Spleen (tissue), 11 donors: ENCODE measurements at regions not wholly inside any gene's neighbourhood (a gene's known extent, or its start where the extent isn't known, plus 50 kb on each side); places are given as distances from the start of the nearest gene placed in this dataset.
"Not testable (repeated sequence)": the region's sequence is repeated elsewhere in the genome, so short reads cannot be mapped to it uniquely, and the experiment has no call there.

ENCODE experiments used
- DNase-seq: peaks from one replicate; pipeline ENCODE4 v3.0.0-alpha.2; 2020
- H3K27ac ChIP-seq, 8 donors: fragments of 200-600 bp; sonication (generic) in 7 of 8; 1 replicate in 4 of 8; 2 replicates in 4 of 8; pipeline versions ENCODE4 v1.5.0 to v1.8.0; 2016 to 2021; ENCODE audit warnings: inconsistent platforms in 4 of 8, mild to moderate bottlenecking in 4 of 8, moderate library complexity in 1 of 8
- H3K27me3 ChIP-seq, 7 donors: fragments of 200-600 bp; sonication (generic) in 6 of 7; replicated peaks in 1 of 7; 1 replicate in 4 of 7; 2 replicates in 3 of 7; pipeline versions ENCODE4 v1.5.0 to v1.8.0; 2016 to 2021; ENCODE audit warnings: inconsistent platforms in 3 of 7, mild to moderate bottlenecking in 1 of 7
- H3K36me3 ChIP-seq, 6 donors: fragments of 200-600 bp; sonication (generic) in 5 of 6; 1 replicate in 4 of 6; 2 replicates in 2 of 6; pipeline versions ENCODE4 v1.5.0 to v1.8.0; 2016 to 2021; ENCODE audit warnings: inconsistent platforms in 2 of 6
- H3K4me1 ChIP-seq, 6 donors: fragments of 200-600 bp; sonication (generic) in 5 of 6; 1 replicate in 3 of 6; 2 replicates in 3 of 6; pipeline versions ENCODE4 v1.5.0 to v1.8.0; 2016 to 2021; ENCODE audit warnings: inconsistent platforms in 3 of 6
- H3K4me3 ChIP-seq, 8 donors: fragments of 200-600 bp; sonication (generic) in 7 of 8; 1 replicate in 4 of 8; 2 replicates in 4 of 8; pipeline versions ENCODE4 v1.5.0 to v1.8.0; 2016 to 2021; ENCODE audit warnings: inconsistent platforms in 4 of 8, mild to moderate bottlenecking in 4 of 8, moderate library complexity in 2 of 8
- H3K9me3 ChIP-seq, 8 donors: fragments of 200-600 bp; sonication (generic) in 7 of 8; 1 replicate in 4 of 8; 2 replicates in 4 of 8; pipeline versions ENCODE4 v1.5.0 to v1.8.0; 2016 to 2021; ENCODE audit warnings: inconsistent platforms in 4 of 8
- WGBS, 5 donors: extraction: QIAGEN DNeasy Blood & Tissue Kit in 3 of 5; methylation state at CpG; one replicate each; pipeline versions ENCODE4 v1.1.5 to v1.1.7; 2013 to 2018; 5-methylcytosine and 5-hydroxymethylcytosine counted together
- intact Hi-C: fragments of 100-400 bp; cut with DNase I; formaldehyde crosslinking; loops from one replicate; pipeline ENCODE4 v1.15.0; 2023; ENCODE audit warnings: low total_unique reads
- TF ChIP-seq, protein P1 (sequence below), 11 experiments: fragments of 200-600 bp in 7 of 11; fragments of 450-650 bp in 4 of 11; sonication (generic) in 4 of 11; IDR thresholded peaks in 8 of 11; conservative IDR thresholded peaks in 3 of 11; 1 replicate in 7 of 11; 2 replicates in 4 of 11; pipeline versions ENCODE4 v1.4.0 to v1.8.0; 2016 to 2021; ENCODE audit warnings: antibody characterized with exemption in 11 of 11, inconsistent platforms in 4 of 11, mild to moderate bottlenecking in 1 of 11
- donor health status: healthy with polysubstance abuse.
- donor health status: DM: no; HTN: no; CAD: no; lungs with moderate emphysema.
- donor health status: DM: no; HTN: no; CAD: no.
- donor health status: Bipolar disorder and iron deficiency.
- donor health status: healthy.
- donor health status: DM: no; HTN: no; CAD: no.
- donor health status: DM: yes; HTN: yes; CAD: no.

DNA sequence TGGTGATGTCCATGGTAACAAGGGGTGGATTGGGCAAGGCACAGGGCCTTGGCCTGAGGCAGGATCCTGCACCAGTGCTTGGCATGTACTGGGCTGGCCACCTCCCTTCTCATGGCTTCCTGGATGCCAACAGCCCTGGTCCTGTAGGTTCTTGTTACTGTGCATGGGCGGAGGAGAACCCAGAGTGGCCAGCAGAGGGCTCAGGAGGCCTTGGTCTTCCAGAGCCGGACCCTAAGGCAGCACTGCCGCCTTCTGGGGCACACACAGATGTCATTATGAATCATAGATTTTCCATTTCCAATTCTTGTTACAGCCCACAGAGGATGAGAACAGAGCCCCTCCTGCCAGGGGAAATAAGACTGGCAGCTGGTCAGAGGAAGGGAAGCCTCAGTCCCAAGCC is 122.7 kb downstream of the ZNF267 start:
- H3K4me1 ChIP-seq, H3K9me3 ChIP-seq, H3K36me3 ChIP-seq, H3K4me3 ChIP-seq, intact Hi-C loops, H3K27ac ChIP-seq, H3K27me3 ChIP-seq: not testable (repeated sequence)
- DNase-seq = peak; percentile 27
- TF ChIP-seq, protein P1, sequence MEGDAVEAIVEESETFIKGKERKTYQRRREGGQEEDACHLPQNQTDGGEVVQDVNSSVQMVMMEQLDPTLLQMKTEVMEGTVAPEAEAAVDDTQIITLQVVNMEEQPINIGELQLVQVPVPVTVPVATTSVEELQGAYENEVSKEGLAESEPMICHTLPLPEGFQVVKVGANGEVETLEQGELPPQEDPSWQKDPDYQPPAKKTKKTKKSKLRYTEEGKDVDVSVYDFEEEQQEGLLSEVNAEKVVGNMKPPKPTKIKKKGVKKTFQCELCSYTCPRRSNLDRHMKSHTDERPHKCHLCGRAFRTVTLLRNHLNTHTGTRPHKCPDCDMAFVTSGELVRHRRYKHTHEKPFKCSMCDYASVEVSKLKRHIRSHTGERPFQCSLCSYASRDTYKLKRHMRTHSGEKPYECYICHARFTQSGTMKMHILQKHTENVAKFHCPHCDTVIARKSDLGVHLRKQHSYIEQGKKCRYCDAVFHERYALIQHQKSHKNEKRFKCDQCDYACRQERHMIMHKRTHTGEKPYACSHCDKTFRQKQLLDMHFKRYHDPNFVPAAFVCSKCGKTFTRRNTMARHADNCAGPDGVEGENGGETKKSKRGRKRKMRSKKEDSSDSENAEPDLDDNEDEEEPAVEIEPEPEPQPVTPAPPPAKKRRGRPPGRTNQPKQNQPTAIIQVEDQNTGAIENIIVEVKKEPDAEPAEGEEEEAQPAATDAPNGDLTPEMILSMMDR (IDR thresholded peaks at IDR 0.05 in 8 of 11, conservative IDR thresholded peaks at IDR 0.05 in 3 of 11) = peak in 1 of 11 experiments; percentile 20
- 19 to 34% (median 25%) methylated on average over 3 of the region's 3 CpGs; no CpG with 5 or more reads in 1 of the 5 donors for WGBS, 5 donors

DNA sequence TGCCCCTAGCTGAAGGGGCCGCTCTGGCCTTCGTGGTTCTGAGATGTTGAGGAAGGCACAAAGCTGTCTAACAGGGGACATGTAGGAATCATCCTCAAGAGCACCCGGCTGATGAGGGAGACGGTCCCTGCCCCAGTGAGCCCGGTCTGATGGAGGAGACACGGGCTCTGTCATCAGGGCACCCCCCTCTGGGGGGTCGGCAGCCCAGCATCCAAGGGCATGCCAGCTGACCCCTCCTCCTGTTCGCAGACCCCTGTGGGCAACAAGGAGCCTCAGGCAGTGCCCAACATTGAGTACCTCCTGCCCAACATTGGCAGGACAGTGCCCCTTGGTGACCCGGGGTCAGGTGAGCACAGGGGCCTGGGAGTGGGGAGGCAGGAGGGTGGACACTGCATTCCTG is 128.9 kb downstream of the ZNF267 start:
- H3K27me3 ChIP-seq, H3K4me3 ChIP-seq, H3K4me1 ChIP-seq, intact Hi-C loops, H3K36me3 ChIP-seq, H3K27ac ChIP-seq, DNase-seq: not testable (repeated sequence)
- H3K9me3 ChIP-seq = peaks cover 0 to 21% (median 6%) of the 10 kb centered on the region in 8 donors
- WGBS, 5 donors = 83 to 92% (median 90%) methylated on average over 2 to 9 of the region's 9 CpGs

DNA sequence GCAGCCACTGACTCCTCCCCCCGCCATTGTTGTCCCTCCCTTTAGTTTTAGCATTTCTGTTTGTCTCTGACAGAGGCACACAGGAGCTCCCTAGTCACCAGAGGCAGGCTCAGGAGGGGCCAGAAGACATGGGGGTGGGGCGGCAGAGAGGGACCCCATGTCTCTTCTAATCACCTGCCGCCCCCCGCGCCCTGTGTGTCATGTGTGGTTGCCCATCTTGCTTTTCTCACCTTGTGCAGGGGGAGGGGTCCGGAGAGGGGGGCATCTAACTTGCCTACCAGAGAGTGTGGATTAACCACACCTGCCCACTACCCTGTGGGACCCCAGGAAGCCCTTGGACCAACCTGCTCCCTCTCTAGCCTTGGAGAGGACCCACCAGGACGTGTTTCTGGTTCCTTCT is 130.2 kb downstream of the ZNF267 start:
- H3K36me3 ChIP-seq, intact Hi-C loops, H3K4me1 ChIP-seq, H3K4me3 ChIP-seq, H3K27ac ChIP-seq, H3K27me3 ChIP-seq: not testable (repeated sequence)
- peak; percentile 30 for DNase-seq
- WGBS, 5 donors = 89 to 98% (median 94%) methylated on average over 4 to 5 of the region's 7 CpGs
- H3K9me3 ChIP-seq = peaks cover 0 to 21% (median 6%) of the 10 kb centered on the region in 8 donors

DNA sequence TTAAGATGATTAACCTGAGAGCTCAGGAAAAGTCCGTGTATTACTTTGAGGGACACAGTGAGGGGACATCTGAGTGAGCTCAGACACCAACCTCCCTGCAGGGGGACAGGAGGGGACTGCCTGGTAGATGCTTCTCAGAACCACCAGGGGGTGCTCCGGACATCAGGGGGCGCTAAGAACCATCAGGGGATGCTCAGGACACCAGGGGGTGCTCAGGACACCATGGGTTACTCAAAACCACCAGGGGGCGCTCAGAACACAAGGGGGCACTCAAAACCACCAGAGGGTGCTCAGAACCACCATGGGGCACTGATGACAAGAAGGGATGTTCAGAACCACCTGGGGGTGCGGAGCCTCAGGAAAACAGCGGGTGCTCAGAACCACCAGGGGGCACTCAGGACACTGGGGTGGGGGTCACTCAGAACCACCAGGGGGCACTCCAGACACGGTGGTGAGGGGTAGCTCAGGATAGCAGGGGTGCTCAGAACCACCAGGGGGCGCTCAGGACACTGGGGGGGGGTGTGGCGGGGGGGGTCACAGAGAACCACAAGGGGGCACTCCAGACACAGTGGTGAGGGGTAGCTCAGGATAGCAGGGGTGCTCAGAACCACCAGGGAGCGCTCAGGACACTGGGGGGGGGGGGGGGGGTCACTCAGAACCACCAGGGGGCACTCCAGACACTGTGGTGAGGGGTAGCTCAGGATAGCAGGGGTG is 165.3 kb downstream of the ZNF267 start:
- H3K36me3 ChIP-seq, H3K9me3 ChIP-seq, H3K4me3 ChIP-seq, H3K27ac ChIP-seq, DNase-seq, intact Hi-C loops, H3K4me1 ChIP-seq, H3K27me3 ChIP-seq: not testable (repeated sequence)
- WGBS, 5 donors = 71 to 88% (median 73%) methylated on average over 5 to 9 of the region's 10 CpGs; no CpG with 5 or more reads in 2 of the 5 donors

DNA sequence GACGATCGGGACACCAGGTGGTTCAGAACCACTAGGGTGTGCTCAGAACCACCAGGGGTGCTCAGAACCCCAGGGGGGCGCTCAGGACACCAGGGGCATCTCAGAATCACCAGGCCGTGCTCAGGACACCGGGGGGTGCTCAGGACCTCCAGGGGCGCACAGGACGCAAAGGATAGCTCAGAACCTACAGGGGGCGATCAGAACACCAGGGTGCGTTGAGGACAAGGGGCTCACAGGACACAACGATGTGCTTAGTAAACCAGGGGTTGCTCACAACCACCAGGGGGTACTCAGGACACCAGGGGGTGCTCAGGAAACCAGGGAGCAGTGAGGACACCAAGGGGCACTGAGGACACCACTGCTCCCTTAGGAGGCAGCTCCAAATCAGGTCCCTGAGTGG is 166.3 kb downstream of the ZNF267 start:
- H3K27me3 ChIP-seq, H3K4me3 ChIP-seq, DNase-seq, H3K4me1 ChIP-seq, H3K9me3 ChIP-seq, H3K27ac ChIP-seq, intact Hi-C loops, H3K36me3 ChIP-seq: not testable (repeated sequence)
- no CpG with 5 or more reads among the region's 10 CpGs for WGBS, 5 donors

DNA sequence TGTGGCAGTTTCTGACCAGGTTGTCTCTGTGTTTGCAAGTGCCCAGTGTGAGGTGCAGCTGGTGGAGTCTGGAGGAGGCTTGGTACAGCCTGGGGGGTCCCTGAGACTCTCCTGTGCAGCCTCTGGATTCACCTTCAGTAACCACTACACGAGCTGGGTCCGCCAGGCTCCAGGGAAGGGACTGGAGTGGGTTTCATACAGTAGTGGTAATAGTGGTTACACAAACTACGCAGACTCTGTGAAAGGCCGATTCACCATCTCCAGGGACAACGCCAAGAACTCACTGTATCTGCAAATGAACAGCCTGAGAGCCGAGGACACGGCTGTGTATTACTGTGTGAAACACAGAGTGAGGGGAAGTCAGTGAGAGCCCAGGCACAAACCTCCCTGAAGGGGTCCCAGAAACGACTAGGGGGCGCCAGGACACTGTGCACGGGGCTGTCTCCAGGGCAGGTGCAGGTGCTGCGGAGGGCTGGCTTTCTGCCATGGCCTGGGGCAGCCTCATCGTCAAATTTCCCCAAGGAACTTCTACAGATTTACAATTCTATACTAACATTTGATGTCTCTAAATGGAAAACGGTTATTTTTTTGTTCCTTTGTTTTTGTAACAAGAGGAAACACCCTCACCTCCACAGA is 187.0 kb upstream of the TP53TG3D start:
- intact Hi-C loops, H3K9me3 ChIP-seq, H3K36me3 ChIP-seq, H3K27ac ChIP-seq, H3K4me1 ChIP-seq, H3K27me3 ChIP-seq, H3K4me3 ChIP-seq: not testable (repeated sequence)
- peak; percentile 43 for DNase-seq
- 28 to 37% (median 33%) methylated on average over 11 to 13 of the region's 13 CpGs for WGBS, 5 donors

DNA sequence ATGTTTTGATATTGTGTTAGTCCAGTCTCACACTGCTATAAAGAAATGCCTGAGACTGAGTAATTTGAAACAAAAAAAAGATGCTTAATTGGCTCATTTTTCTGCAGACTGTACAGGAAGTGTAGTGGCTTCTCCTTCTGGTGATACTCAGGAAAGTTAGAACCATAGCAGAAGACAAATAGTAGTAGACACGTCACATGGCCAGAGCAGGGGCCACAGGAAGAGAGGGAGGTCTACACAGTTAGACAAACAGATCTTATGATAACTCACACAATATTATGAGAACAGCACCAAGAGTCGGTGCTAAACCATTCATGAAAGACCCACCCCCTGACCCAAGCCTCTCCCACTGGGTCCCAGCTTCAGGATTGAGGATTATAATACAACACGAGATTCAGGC is 181.5 kb upstream of the TP53TG3D start:
- H3K4me1 ChIP-seq, DNase-seq, H3K27me3 ChIP-seq, H3K36me3 ChIP-seq, intact Hi-C loops, H3K27ac ChIP-seq, H3K9me3 ChIP-seq, H3K4me3 ChIP-seq: not testable (repeated sequence)
- WGBS, 5 donors = no CpG with 5 or more reads among the region's 3 CpGs

DNA sequence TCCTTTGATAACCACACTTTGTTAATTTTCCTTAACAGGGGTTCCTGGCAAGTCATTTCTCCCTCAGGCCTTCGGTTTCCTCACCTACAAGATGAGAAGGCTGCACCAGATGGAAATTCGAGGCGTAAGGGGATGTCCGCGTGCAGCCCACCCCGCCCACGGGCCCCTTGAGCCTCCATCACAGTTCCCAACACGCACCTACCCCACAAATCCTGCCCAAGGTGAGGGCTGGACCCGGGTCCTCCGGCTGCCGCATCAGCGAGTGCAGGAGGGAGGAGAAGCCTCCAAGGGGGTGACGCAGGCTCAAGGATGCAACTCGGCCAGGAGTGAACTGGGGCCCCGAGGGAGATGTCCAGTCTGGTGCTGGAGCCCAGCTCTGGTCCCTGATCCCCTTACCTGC is 169.2 kb upstream of the TP53TG3D start:
- H3K9me3 ChIP-seq, H3K4me1 ChIP-seq, intact Hi-C loops, H3K27ac ChIP-seq, H3K4me3 ChIP-seq, H3K36me3 ChIP-seq: not testable (repeated sequence)
- peaks cover 0 to 34% (median 5%) of the 10 kb centered on the region in 7 donors for H3K27me3 ChIP-seq
- DNase-seq = peak; percentile 41
- WGBS, 5 donors = 37 to 66% (median 43%) methylated on average over 6 to 15 of the region's 15 CpGs

DNA sequence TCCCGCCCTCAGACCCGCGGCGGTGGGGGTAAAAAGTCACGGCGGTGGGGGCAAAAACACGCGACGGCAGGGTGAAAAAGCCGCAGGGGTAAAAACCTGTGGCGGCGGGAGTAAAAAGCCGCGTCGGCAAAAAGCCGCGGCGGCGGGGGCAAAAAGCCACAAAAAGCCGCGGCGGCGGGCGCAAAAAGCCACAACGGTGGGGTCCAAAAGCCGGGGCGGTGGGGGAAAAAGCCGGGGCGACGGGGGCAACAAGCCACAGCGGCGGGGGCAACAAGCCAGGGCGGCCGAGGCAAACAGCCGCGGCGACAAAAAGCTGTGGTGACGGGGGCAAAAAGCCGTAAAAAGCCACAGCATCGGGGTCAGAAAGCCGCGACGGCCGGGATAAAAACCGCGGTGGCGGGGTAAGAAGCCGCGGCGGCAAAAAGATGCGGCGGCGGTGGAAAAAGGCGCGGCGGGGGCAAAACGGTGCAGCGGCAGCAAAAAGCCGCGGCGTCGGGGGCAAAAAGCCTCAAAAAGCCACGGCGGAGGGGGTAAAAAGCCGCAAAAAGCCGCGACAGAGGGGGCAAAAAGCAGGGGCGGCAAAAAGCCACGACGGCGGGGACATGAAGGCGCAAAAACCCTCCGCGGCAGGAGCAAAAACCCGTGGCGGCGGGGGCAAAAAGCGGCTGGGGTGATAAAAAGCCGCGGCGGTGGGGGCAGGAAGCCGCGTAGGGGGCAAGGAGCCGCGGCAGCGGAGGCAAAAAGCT is 168.3 kb upstream of the TP53TG3D start:
- H3K36me3 ChIP-seq, intact Hi-C loops, H3K9me3 ChIP-seq, H3K27ac ChIP-seq, H3K4me1 ChIP-seq, DNase-seq: not testable (repeated sequence)
- Histone ChIP-seq H3K27me3 (peaks cover 0 to 34% (median 5%) of the 10 kb centered on the region in 7 donors), H3K4me3 (peak overlapping the region in 2 of 8 donors; percentile 29 to 30)
- WGBS, 5 donors = 11 to 37% (median 14%) methylated on average over 50 to 78 of the region's 86 CpGs
